HEK293 (cell line): ENCODE measurements at regions not wholly inside any gene's neighbourhood (a gene's known extent, or its start where the extent isn't known, plus 50 kb on each side); places are given as distances from the start of the nearest gene placed in this dataset.
"Not testable (repeated sequence)": the region's sequence is repeated elsewhere in the genome, so short reads cannot be mapped to it uniquely, and the experiment has no call there.

ENCODE experiments used
- CTCF ChIA-PET: fragments of 350-600 bp; formaldehyde crosslinking; extraction: SDS; loops from one replicate; lab custom pipeline; 2021; ENCODE audit warnings: antibody characterized with exemption; lab: Yijun Ruan, JAX
- POLR2A ChIA-PET: fragments of 300-600 bp; formaldehyde crosslinking; extraction: SDS; loops from one replicate; lab custom pipeline; 2020; ENCODE audit warnings: antibody characterized with exemption, inconsistent platforms; lab: Yijun Ruan, JAX
- H3K27ac ChIP-seq: fragments of 200-500 bp; sonication (Bioruptor generic); 2 replicates; pipeline ENCODE4 v1.5.1; 2014; ENCODE audit warnings: low read depth, low read length, control low read depth, inconsistent platforms; ENCODE audit errors: extremely low read depth
- H3K36me3 ChIP-seq, 2 experiments: fragments of 200-500 bp in 1 of 2; sonication (Bioruptor generic) in 1 of 2; 1 replicate in 1 of 2; 2 replicates in 1 of 2; pipeline ENCODE4 v1.5.1; 2014 to 2017; ENCODE audit warnings: inconsistent platforms in 2 of 2, low read length in 2 of 2; ENCODE audit not compliant: control insufficient read depth in 2 of 2, insufficient read depth in 1 of 2
- H3K4me1 ChIP-seq: fragments of 200-500 bp; sonication (Bioruptor generic); 2 replicates; pipeline ENCODE4 v1.5.1; 2014; ENCODE audit warnings: mild to moderate bottlenecking, low read length, inconsistent platforms; ENCODE audit not compliant: control insufficient read depth, insufficient read depth
- H3K4me3 ChIP-seq: 2 replicates; pipeline ENCODE4 v1.5.1; 2011; ENCODE audit warnings: low read depth, mild to moderate bottlenecking, control low read depth, low read length, moderate library complexity
- H3K9me3 ChIP-seq: fragments of 200-500 bp; sonication (Bioruptor generic); 2 replicates; pipeline ENCODE4 v1.5.1; 2014; ENCODE audit warnings: low read depth, low read length, inconsistent platforms; ENCODE audit not compliant: control insufficient read depth, insufficient read depth
- GLIS1 ChIP-seq: fragments of 450-650 bp; formaldehyde crosslinking; IDR thresholded peaks from 2 replicates; pipeline ENCODE4 v1.5.1; 2016; ENCODE audit warnings: missing biosample characterization, missing genetic modification characterization
- HOXA7 ChIP-seq: sonication (generic); formaldehyde crosslinking; IDR thresholded peaks from 2 replicates; pipeline ENCODE4 v1.8.1; 2022; ENCODE audit warnings: missing genetic modification reagents, borderline replicate concordance
- KLF7 ChIP-seq: fragments of 450-650 bp; formaldehyde crosslinking; IDR thresholded peaks from 2 replicates; pipeline ENCODE4 v1.5.1; 2016; ENCODE audit warnings: missing biosample characterization, missing genetic modification characterization, borderline replicate concordance
- MEIS1 ChIP-seq: sonication (generic); formaldehyde crosslinking; IDR thresholded peaks from 2 replicates; pipeline ENCODE4 v1.8.1; 2022; ENCODE audit warnings: missing genetic modification reagents, mild to moderate bottlenecking, borderline replicate concordance
- WT1 ChIP-seq: fragments of 450-650 bp; formaldehyde crosslinking; IDR thresholded peaks from 2 replicates; pipeline ENCODE4 v1.5.1; 2016; ENCODE audit warnings: missing biosample characterization, missing genetic modification characterization
- YY1 ChIP-seq: fragments of 450-650 bp; formaldehyde crosslinking; IDR thresholded peaks from 2 replicates; pipeline ENCODE4 v1.5.1; 2018; ENCODE audit warnings: missing biosample characterization, missing genetic modification characterization
- ZBTB8A ChIP-seq: fragments of 450-650 bp; formaldehyde crosslinking; IDR thresholded peaks from 2 replicates; pipeline ENCODE4 v1.5.1; 2016; ENCODE audit warnings: missing biosample characterization, missing genetic modification characterization
- ZFP69B ChIP-seq: fragments of 450-650 bp; formaldehyde crosslinking; IDR thresholded peaks from 2 replicates; pipeline ENCODE4 v1.5.1; 2016; ENCODE audit warnings: missing biosample characterization, missing genetic modification characterization
- ZNF112 ChIP-seq: fragments of 450-650 bp; formaldehyde crosslinking; IDR thresholded peaks from 2 replicates; pipeline ENCODE4 v1.5.0; 2017; ENCODE audit warnings: missing biosample characterization, missing genetic modification characterization
- ZNF121 ChIP-seq: fragments of 450-650 bp; formaldehyde crosslinking; IDR thresholded peaks from 2 replicates; pipeline ENCODE4 v1.5.1; 2016; ENCODE audit warnings: missing biosample characterization, missing genetic modification characterization
- ZNF292 ChIP-seq: fragments of 450-650 bp; formaldehyde crosslinking; IDR thresholded peaks from 2 replicates; pipeline ENCODE4 v1.5.1; 2016; ENCODE audit warnings: low read depth, missing biosample characterization, missing genetic modification characterization, borderline replicate concordance
- ZNF350 ChIP-seq: fragments of 450-650 bp; formaldehyde crosslinking; IDR thresholded peaks from 2 replicates; pipeline ENCODE4 v1.5.0; 2017; ENCODE audit warnings: missing biosample characterization, mild to moderate bottlenecking, missing genetic modification characterization
- ZNF423 ChIP-seq: fragments of 450-650 bp; formaldehyde crosslinking; IDR thresholded peaks from 2 replicates; pipeline ENCODE4 v1.5.1; 2016; ENCODE audit warnings: missing biosample characterization, missing genetic modification characterization
- ZNF510 ChIP-seq: fragments of 450-650 bp; formaldehyde crosslinking; IDR thresholded peaks from 2 replicates; pipeline ENCODE4 v1.5.1; 2018; ENCODE audit warnings: mild to moderate bottlenecking, missing genetic modification characterization, missing biosample characterization; ENCODE audit not compliant: insufficient replicate concordance
- ZNF560 ChIP-seq: fragments of 450-650 bp; formaldehyde crosslinking; IDR thresholded peaks from 2 replicates; pipeline ENCODE4 v1.5.1; 2017; ENCODE audit warnings: missing biosample characterization, missing genetic modification characterization, borderline replicate concordance
- ZNF621 ChIP-seq: fragments of 450-650 bp; formaldehyde crosslinking; IDR thresholded peaks from 2 replicates; pipeline ENCODE4 v1.5.1; 2017; ENCODE audit warnings: missing biosample characterization, missing genetic modification characterization
- ZNF623 ChIP-seq: fragments of 450-650 bp; formaldehyde crosslinking; IDR thresholded peaks from 2 replicates; pipeline ENCODE4 v1.5.1; 2016; ENCODE audit warnings: missing biosample characterization, missing genetic modification characterization
- ZNF837 ChIP-seq: fragments of 450-650 bp; formaldehyde crosslinking; IDR thresholded peaks from 2 replicates; pipeline ENCODE4 v1.5.1; 2016; ENCODE audit warnings: missing biosample characterization, missing genetic modification characterization
- TF ChIP-seq, protein P1 (sequence below): fragments of 450-650 bp; formaldehyde crosslinking; IDR thresholded peaks from 2 replicates; pipeline ENCODE4; 2016; ENCODE audit warnings: missing biosample characterization, missing genetic modification characterization
- TF ChIP-seq, protein P2 (sequence below): fragments of 450-650 bp; formaldehyde crosslinking; IDR thresholded peaks from 2 replicates; pipeline ENCODE4 v1.5.1; 2017; ENCODE audit warnings: missing biosample characterization, missing genetic modification characterization

DNA sequence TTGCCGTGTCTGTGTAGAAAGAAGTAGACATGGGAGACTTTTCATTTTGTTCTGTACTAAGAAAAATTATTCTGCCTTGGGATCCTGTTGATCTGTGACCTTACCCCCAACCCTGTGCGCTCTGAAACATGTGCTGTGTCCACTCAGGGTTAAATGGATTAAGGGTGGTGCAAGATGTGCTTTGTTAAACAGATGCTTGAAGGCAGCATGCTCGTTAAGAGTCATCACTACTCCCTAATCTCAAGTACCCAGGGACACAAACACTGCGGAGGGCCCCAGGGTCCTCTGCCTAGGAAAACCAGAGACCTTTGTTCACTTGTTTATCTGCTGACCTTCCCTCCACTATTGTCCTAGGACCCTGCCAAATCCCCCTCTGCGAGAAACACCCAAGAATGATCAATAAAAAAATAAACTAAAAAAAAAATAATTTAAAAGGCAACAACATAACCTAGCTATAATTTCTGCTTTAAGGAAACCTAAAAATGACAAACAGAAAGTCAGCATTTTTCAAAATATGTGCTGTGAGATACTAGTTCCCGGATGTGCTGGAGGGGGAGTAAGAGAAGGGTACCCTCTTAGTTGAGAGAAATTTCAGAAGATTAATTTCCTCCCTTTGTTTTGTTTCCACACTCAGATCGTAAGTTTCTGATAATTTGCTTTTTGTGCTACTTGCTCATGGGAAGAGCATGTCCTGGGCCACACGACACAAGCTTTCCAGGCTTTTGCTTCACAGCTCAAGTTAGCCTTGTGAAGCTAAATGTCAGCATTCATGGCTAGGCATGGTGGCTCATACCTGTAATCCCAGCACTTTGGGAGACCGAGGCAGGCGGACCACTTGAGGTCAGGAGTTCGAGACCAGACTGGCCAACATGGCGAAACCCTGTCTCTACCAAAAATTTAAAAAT lies 64.7 kb upstream of the CAPRIN1 start:
- POLR2A ChIA-PET, H3K27ac ChIP-seq, H3K9me3 ChIP-seq, H3K36me3 ChIP-seq, H3K4me1 ChIP-seq, H3K4me3 ChIP-seq: not testable (repeated sequence)
- CTCF ChIA-PET, result interaction anchor here (0.5 to 4.5 kb wide), 38 partner anchors 9 to 360 kb away, joined by 3 to 47 read pairs (median 6); partner anchors contain the start of gene LMO2

DNA sequence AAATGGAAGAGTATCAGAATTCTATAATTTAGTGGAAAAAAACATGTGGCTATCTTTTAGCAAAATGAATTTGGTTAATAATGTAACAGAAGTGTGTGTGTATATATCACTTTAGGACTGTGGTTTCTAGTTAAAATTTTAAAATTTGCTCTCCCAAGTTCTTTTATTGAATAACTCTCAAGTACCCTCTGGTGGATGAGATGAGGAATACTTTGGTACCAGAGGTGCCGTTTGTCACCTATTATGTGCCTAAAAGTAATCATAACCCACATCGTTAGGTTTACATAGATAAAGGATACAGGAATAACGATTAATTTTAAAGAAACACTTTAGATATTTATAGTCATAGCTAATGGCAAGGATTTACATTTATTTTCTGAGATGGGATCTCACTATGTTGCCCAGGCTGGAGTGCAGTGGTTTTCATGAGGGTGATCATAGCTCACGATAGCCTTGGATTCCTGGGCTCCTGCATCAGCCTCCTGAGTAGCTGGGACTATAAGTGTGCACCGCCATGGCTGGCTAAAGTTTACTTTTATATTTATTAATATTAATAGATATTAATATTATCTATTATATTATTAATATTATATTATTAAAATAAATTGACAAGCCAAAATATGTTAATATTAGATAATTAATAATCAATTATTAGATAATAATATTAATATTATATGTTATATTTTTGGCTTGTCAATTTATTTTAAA lies 66.7 kb upstream of the CAPRIN1 start:
- no peaks in the 10 kb centered on the region for H3K4me1 ChIP-seq
- no peaks in the 10 kb centered on the region for H3K9me3 ChIP-seq
- H3K27ac ChIP-seq, result no peak overlapping the region
- no peak for TF ChIP-seq HOXA7 (CRISPR knock-in tag)
- TF ChIP-seq ZNF292 (tag by site-specific recombination), result no peak
- no peak for TF ChIP-seq KLF7 (tag by site-specific recombination)
- no peak for TF ChIP-seq ZNF121 (tag by site-specific recombination)
- TF ChIP-seq WT1 (tag by site-specific recombination), result no peak
- no peak for TF ChIP-seq ZBTB8A (tag by site-specific recombination)
- no peak for TF ChIP-seq ZFP69B
- TF ChIP-seq ZNF837, result no peak
- TF ChIP-seq ZNF621 (tag by site-specific recombination), result no peak
- TF ChIP-seq ZNF623 (tag by site-specific recombination), result no peak
- TF ChIP-seq MEIS1, result no peak
- no peak overlapping the region for H3K4me3 ChIP-seq
- ChIA-PET CTCF (interaction anchor here (0.5 to 1.1 kb wide), 4 partner anchors 15 to 174 kb away, joined by 3 to 5 read pairs (median 3); no protein-coding TSS in a partner anchor), POLR2A (no interaction called here)
- no peaks in the 10 kb centered on the region for H3K36me3 ChIP-seq

DNA sequence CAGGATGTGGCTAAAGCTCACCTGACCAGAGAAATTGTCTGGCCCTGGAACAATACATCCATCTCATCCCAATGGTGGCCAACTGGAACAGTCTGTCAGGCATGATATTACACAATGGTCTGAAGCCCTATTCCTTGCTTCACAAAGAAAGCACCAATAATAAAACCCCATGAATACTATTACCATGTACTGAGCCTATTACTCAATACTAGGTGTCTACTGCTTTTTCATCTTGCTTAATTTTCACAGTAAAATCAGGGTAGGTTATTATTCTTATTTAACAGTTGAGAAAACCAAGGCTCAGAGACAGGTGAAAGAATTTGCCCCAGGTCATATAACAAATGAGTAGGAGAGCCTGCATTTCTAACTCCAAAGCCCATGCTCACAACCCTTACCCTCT lies 68.9 kb upstream of the CAPRIN1 start:
- CTCF ChIA-PET, result interaction anchor here (0.6 to 1.8 kb wide), 3 partner anchors 12 to 124 kb away, joined by 3 to 11 read pairs (median 3); no protein-coding TSS in a partner anchor
- no peak for TF ChIP-seq ZNF510 (tag by site-specific recombination)
- TF ChIP-seq ZNF112 (tag by site-specific recombination), result no peak
- TF ChIP-seq, protein P1, sequence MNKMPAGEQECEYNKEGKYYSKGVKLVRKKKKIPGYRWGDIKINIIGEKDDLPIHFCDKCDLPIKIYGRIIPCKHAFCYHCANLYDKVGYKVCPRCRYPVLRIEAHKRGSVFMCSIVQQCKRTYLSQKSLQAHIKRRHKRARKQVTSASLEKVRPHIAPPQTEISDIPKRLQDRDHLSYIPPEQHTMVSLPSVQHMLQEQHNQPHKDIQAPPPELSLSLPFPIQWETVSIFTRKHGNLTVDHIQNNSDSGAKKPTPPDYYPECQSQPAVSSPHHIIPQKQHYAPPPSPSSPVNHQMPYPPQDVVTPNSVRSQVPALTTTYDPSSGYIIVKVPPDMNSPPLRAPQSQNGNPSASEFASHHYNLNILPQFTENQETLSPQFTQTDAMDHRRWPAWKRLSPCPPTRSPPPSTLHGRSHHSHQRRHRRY (tag by site-specific recombination), result no peak
- TF ChIP-seq ZNF350, result no peak
- TF ChIP-seq, protein P2, sequence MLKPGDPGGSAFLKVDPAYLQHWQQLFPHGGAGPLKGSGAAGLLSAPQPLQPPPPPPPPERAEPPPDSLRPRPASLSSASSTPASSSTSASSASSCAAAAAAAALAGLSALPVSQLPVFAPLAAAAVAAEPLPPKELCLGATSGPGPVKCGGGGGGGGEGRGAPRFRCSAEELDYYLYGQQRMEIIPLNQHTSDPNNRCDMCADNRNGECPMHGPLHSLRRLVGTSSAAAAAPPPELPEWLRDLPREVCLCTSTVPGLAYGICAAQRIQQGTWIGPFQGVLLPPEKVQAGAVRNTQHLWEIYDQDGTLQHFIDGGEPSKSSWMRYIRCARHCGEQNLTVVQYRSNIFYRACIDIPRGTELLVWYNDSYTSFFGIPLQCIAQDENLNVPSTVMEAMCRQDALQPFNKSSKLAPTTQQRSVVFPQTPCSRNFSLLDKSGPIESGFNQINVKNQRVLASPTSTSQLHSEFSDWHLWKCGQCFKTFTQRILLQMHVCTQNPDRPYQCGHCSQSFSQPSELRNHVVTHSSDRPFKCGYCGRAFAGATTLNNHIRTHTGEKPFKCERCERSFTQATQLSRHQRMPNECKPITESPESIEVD (tag by site-specific recombination), result no peak
- no peak for TF ChIP-seq ZNF560 (tag by site-specific recombination)
- no peak for TF ChIP-seq YY1 (tag by site-specific recombination)
- TF ChIP-seq GLIS1 (tag by site-specific recombination), result no peak
- TF ChIP-seq ZNF423 (tag by site-specific recombination), result no peak
- Histone ChIP-seq H3K4me3 (no peak overlapping the region), H3K27ac (no peak overlapping the region), H3K9me3 (no peaks in the 10 kb centered on the region), H3K36me3 (no peaks in the 10 kb centered on the region), H3K4me1 (no peaks in the 10 kb centered on the region)
- POLR2A ChIA-PET, result no interaction called here
